Mucosa of descending colon (tissue), 3 donors: ENCODE measurements at regions not wholly inside any gene's neighbourhood (a gene's known extent, or its start where the extent isn't known, plus 50 kb on each side); places are given as distances from the start of the nearest gene placed in this dataset.
"Not testable (repeated sequence)": the region's sequence is repeated elsewhere in the genome, so short reads cannot be mapped to it uniquely, and the experiment has no call there.

Source experiments
- ATAC-seq: fragments of 200-7000 bp; cut with Tn5 transposase; one replicate; pipeline ENCODE4 v1.9.1; 2020; ENCODE audit warnings: mild to moderate bottlenecking, moderate library complexity
- DNase-seq, 3 donors: peaks; one replicate each; pipeline ENCODE4 v3.0.0-alpha.2; 2020
- H3K36me3 ChIP-seq: fragments of 200-600 bp; one replicate; pipeline ENCODE4 v1.8.0; 2021; ENCODE audit warnings: low read depth, mild to moderate bottlenecking
- H3K4me1 ChIP-seq: fragments of 200-600 bp; one replicate; pipeline ENCODE4 v1.8.0; 2021; ENCODE audit warnings: low read depth, mild to moderate bottlenecking
- H3K4me3 ChIP-seq: fragments of 200-600 bp; one replicate; pipeline ENCODE4 v1.8.0; 2021; ENCODE audit warnings: mild to moderate bottlenecking
- H3K9me3 ChIP-seq: fragments of 200-600 bp; one replicate; pipeline ENCODE4 v1.8.0; 2021; ENCODE audit warnings: mild to moderate bottlenecking
- CTCF ChIP-seq: fragments of 200-600 bp; IDR thresholded peaks from one replicate; pipeline ENCODE4 v1.8.0; 2022; ENCODE audit warnings: antibody characterized with exemption, mild to moderate bottlenecking
- intact Hi-C, 2 donors: fragments of 100-400 bp; cut with DNase I in 1 of 2; cut with micrococcal nuclease in 1 of 2; formaldehyde crosslinking; loops; one replicate each; pipeline versions ENCODE4 v1.11.0 to v1.11.1; 2022; cut with DNase I, micrococcal nuclease
- donor health status: DM: no; HTN: no; CAD: no; lungs with moderate emphysema.
- donor health status: DM: no; HTN: no; CAD: no.
- donor health status: DM: no; HTN: yes; CAD: no.

GRCh38 chr3:182651461-182651860 lies 141.8 kb upstream of the ATP11B start:
- Histone ChIP-seq H3K4me1 (peaks cover 8% of the 10 kb centered on the region), H3K9me3 (no peaks in the 10 kb centered on the region), H3K4me3 (no peak overlapping the region), H3K36me3 (no peaks in the 10 kb centered on the region)
- intact Hi-C loops, result no loop called here
- DNase-seq (peak in 2 of 3 donors; percentile 44 to 77), ATAC-seq (peak; percentile 95)
- no peak for TF ChIP-seq CTCF

GRCh38 chr3:182653065-182653464 lies 140.2 kb upstream of the ATP11B start:
- H3K36me3 ChIP-seq, intact Hi-C loops, ATAC-seq, H3K9me3 ChIP-seq, H3K4me3 ChIP-seq, DNase-seq, H3K4me1 ChIP-seq: not testable (repeated sequence)

- Histone ChIP-seq H3K36me3 (no peaks in the 10 kb centered on the region), H3K9me3 (no peaks in the 10 kb centered on the region), H3K4me1 (no peaks in the 10 kb centered on the region), H3K4me3 (no peak overlapping the region)
- no peak for ATAC-seq
- TF ChIP-seq CTCF, result no peak
- intact Hi-C loops, result no loop called here
- no peak for DNase-seq
Measured at GRCh38 chr3:182668541-182668940, 124.8 kb upstream of the ATP11B start.

GRCh38 chr3:182668974-182669373 lies 124.3 kb upstream of the ATP11B start:
- TF ChIP-seq CTCF, result no peak
- Histone ChIP-seq H3K4me3 (no peak overlapping the region), H3K9me3 (no peaks in the 10 kb centered on the region), H3K4me1 (no peaks in the 10 kb centered on the region), H3K36me3 (no peaks in the 10 kb centered on the region)
- intact Hi-C loops, result no loop called here
- DNase-seq, result no peak
- no peak for ATAC-seq

- Histone ChIP-seq H3K36me3 (no peaks in the 10 kb centered on the region), H3K4me1 (no peaks in the 10 kb centered on the region), H3K4me3 (no peak overlapping the region), H3K9me3 (no peaks in the 10 kb centered on the region)
- ATAC-seq (no peak), DNase-seq (no peak)
- TF ChIP-seq CTCF, result no peak
- intact Hi-C loops, result no loop called here
Measured at GRCh38 chr3:182671541-182671940, 121.8 kb upstream of the ATP11B start.

GRCh38 chr3:182671942-182672341 lies 121.4 kb upstream of the ATP11B start:
- no peak for TF ChIP-seq CTCF
- Histone ChIP-seq H3K36me3 (no peaks in the 10 kb centered on the region), H3K9me3 (no peaks in the 10 kb centered on the region), H3K4me3 (no peak overlapping the region), H3K4me1 (no peaks in the 10 kb centered on the region)
- ATAC-seq, result no peak
- intact Hi-C loops, result no loop called here
- no peak for DNase-seq
